Ectodermal cell (in vitro differentiated cells): ENCODE measurements at regions not wholly inside any gene's neighbourhood (a gene's known extent, or its start where the extent isn't known, plus 50 kb on each side); places are given as distances from the start of the nearest gene placed in this dataset.

Experiments
- H3K27ac ChIP-seq: 2 replicates; pipeline ENCODE4 v1.7.0; 2013; ENCODE audit warnings: mild to moderate bottlenecking, low read depth, low read length; ENCODE audit not compliant: insufficient read depth, poor library complexity, severe bottlenecking
- H3K27me3 ChIP-seq: 2 replicates; pipeline ENCODE4 v1.7.0; 2013; ENCODE audit warnings: mild to moderate bottlenecking, low read length; ENCODE audit not compliant: insufficient read depth, control insufficient read depth, poor library complexity, severe bottlenecking
- H3K36me3 ChIP-seq: one replicate; pipeline ENCODE4 v1.7.0; 2013; ENCODE audit warnings: low read length; ENCODE audit not compliant: control insufficient read depth, insufficient read depth
- H3K4me1 ChIP-seq: one replicate; pipeline ENCODE4 v1.7.0; 2013; ENCODE audit warnings: low read length; ENCODE audit not compliant: control insufficient read depth, insufficient read depth
- H3K4me3 ChIP-seq: 2 replicates; pipeline ENCODE4 v1.7.0; 2013; ENCODE audit warnings: low read depth, low read length, control low read depth; ENCODE audit not compliant: insufficient read depth
- H3K9me3 ChIP-seq: 2 replicates; pipeline ENCODE4 v1.7.0; 2013; ENCODE audit warnings: mild to moderate bottlenecking, low read length, moderate library complexity; ENCODE audit not compliant: control insufficient read depth
- WGBS, 2 experiments: methylation state at CpG; one replicate each; pipeline ENCODE4 v1.1.7; 2013; ENCODE audit warnings: missing lambda C conversion rate in 2 of 2; 5-methylcytosine and 5-hydroxymethylcytosine counted together

DNA sequence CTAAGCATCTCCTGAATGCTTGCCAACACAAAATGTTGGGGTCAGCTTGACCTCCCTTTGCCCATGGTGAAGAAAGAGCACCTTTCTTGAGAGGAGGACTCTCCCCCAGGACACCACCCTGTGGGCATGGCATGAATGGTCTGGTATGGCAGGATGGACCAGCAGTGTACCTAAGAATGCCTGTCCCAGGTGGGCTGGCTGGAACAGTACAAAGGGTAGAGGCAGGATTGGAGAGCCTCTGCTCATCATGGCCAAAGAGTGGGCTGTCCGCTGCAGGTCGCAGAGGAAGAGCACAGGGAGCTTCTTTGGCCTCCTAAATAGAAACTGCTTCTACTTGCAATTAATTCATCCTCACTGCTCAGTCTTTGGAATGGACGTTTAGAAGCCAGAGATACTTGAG lies 131.6 kb upstream of the OSMR start:
- Histone ChIP-seq H3K27ac (no peak overlapping the region), H3K4me1 (no peaks in the 10 kb centered on the region), H3K4me3 (no peak overlapping the region), H3K9me3 (no peaks in the 10 kb centered on the region), H3K36me3 (no peaks in the 10 kb centered on the region), H3K27me3 (no peaks in the 10 kb centered on the region)
- 93 to 98% methylated on average over 3 of the region's 3 CpGs for WGBS, 2 experiments

DNA sequence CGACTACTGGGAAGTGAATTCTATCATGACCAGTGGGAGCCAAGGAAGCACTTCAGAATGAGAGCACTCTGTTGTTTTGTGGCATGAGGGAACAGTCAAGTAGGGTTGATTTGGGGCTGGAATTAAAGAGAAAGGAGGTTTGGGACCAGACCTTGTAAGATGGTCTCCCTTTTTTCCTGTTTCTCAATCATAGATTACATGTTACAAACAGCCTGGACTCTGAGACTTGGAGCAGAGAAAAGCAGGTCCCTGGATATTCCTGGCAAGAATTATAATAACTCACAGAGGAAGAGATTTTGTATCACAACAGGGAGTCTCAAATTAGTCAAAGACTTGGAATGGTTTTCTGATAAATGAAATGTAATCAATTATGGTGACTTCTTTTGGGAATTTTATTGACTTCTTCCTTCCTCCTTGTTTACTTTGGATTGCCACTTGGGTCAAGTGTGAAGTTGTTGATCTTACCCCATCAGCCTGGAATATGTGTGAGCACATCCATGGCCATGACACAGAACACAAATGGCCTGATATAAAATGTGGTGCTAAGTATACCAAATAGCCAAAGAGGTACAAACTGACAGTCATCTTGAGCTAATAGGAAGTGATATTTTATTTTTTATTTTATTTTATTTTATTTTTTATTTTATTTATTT lies 131.0 kb upstream of the OSMR start:
- no peaks in the 10 kb centered on the region for H3K27me3 ChIP-seq
- H3K4me3 ChIP-seq = no peak overlapping the region
- no peaks in the 10 kb centered on the region for H3K36me3 ChIP-seq
- 73 to 76% methylated on average over 1 of the region's 1 CpG for WGBS, 2 experiments
- no peaks in the 10 kb centered on the region for H3K4me1 ChIP-seq
- H3K27ac ChIP-seq = no peak overlapping the region
- H3K9me3 ChIP-seq = no peaks in the 10 kb centered on the region

DNA sequence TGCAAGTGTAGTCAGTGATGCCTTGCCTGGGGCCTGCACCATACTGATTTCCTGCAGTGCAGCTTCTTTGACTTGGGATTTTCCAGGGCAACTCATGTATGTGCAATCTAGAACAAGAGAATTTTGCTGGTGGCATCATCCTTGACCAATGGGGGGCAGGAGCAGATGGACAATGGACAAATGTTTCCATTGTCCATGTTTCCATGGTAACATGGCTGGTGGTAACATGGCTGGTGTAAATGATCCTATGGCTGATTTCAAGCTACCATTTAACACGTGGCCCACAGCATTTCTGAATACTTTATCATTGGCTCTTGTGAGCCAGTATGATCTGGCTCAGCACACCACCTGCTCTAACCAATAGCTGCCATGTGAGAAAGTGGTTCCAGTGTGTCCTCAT lies 130.1 kb upstream of the OSMR start:
- Histone ChIP-seq H3K27me3 (no peaks in the 10 kb centered on the region), H3K36me3 (no peaks in the 10 kb centered on the region), H3K4me3 (no peak overlapping the region), H3K9me3 (no peaks in the 10 kb centered on the region), H3K4me1 (no peaks in the 10 kb centered on the region), H3K27ac (peak overlapping the region; percentile 57)
- 84 to 92% methylated on average over 1 of the region's 1 CpG for WGBS, 2 experiments

DNA sequence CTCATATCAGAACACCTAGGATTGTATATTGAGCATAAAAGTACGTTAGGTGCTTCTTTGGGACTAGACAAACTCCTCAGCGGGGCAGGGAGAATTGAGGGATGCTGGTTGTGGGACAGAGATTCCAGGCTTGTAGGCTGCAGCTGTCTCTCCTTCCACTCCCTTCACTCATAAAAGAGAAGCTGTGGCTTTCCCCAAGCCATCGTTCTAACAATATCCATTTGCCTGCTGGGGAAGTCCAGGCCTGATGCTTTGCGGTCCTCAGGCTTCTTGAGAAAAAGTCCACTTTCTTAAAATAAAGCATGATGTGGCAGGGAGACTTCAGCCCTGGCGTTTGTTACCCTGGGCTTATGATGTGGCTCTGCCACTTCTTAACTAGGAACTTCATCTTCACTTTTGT lies 129.3 kb upstream of the OSMR start:
- Histone ChIP-seq H3K4me3 (no peak overlapping the region), H3K27ac (no peak overlapping the region), H3K4me1 (no peaks in the 10 kb centered on the region), H3K9me3 (no peaks in the 10 kb centered on the region), H3K27me3 (no peaks in the 10 kb centered on the region), H3K36me3 (no peaks in the 10 kb centered on the region)
- WGBS, 2 experiments = 72 to 78% methylated on average over 5 of the region's 5 CpGs

DNA sequence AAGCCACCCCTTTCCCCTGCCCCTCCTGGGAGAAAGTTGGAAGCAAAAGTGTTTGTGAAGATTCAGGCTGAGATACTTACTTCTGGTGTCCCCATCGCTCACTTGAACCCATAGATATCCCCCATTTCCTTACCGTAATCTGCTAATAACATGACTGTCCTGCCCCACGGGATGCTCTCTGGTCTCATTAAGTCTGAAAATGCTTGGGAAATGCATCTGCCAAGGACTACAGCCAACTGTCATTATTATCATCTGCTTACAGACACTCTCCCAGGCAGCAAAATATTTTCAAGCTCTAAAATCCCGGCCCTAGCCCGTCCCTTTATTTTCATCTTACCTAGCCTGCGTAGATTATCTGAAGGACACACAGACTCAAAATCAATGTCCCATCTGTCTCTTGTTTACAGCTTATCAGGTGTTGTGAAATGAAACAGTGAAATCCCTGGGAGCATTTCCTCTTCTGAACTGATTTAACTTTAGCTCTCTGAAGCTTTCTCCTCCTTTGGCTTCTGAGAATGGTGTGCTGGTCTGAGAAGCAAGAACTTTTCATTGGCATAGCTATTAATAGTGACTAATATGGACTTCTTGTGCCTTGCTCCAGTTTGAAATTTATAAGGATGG lies 126.9 kb upstream of the OSMR start:
- H3K36me3 ChIP-seq = no peaks in the 10 kb centered on the region
- H3K27me3 ChIP-seq = no peaks in the 10 kb centered on the region
- 94 to 97% methylated on average over 6 of the region's 6 CpGs for WGBS, 2 experiments
- H3K4me1 ChIP-seq = peaks cover 3% of the 10 kb centered on the region
- no peaks in the 10 kb centered on the region for H3K9me3 ChIP-seq
- H3K27ac ChIP-seq = no peak overlapping the region
- H3K4me3 ChIP-seq = no peak overlapping the region

DNA sequence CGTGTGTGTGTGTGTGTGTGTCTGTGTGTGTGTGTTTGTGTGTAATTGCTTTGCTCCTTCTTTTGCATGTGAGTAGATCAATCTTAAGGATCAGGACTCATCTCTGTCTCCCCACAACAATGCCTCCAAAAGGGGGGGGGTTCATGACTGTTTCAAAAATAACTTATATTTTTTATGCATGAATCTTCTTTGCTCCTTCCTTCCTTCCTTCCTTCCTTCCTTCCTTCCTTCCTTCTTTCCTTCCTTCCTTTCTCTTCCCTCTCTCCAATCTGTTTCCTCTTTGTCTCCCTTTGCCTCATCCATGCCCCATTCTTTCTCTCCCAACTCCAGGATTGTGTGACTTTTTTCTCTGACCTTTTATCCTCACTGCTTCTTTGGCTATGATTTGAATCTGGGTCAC lies 126.4 kb upstream of the OSMR start:
- 100% methylated on average over 1 of the region's 1 CpG for WGBS, 2 experiments
- no peak overlapping the region for H3K27ac ChIP-seq
- H3K27me3 ChIP-seq = no peaks in the 10 kb centered on the region
- H3K4me1 ChIP-seq = peaks cover 8% of the 10 kb centered on the region
- no peaks in the 10 kb centered on the region for H3K9me3 ChIP-seq
- H3K4me3 ChIP-seq = no peak overlapping the region
- H3K36me3 ChIP-seq = no peaks in the 10 kb centered on the region

DNA sequence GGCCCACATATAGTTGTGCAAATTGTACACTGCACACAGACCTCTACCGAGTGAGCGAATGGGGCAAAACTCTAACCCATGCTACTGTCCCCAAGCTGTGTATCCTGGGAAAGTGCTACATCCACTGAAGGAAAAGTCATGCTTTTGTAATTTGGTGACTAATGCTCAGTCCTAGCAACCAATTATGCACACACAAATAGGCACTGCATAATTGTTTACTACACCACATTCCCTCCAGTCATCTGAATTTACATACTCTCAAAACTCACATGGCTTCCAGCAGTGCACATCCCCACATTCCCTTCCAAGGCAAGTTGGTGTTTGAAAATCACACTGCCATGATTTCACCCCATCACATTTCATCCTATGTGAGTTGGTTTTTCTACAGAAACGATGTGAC lies 125.9 kb upstream of the OSMR start:
- Histone ChIP-seq H3K27ac (no peak overlapping the region), H3K36me3 (no peaks in the 10 kb centered on the region), H3K27me3 (no peaks in the 10 kb centered on the region), H3K9me3 (no peaks in the 10 kb centered on the region), H3K4me1 (peaks cover 13% of the 10 kb centered on the region), H3K4me3 (no peak overlapping the region)
- WGBS, 2 experiments = 90 to 92% methylated on average over 2 to 3 of the region's 3 CpGs

DNA sequence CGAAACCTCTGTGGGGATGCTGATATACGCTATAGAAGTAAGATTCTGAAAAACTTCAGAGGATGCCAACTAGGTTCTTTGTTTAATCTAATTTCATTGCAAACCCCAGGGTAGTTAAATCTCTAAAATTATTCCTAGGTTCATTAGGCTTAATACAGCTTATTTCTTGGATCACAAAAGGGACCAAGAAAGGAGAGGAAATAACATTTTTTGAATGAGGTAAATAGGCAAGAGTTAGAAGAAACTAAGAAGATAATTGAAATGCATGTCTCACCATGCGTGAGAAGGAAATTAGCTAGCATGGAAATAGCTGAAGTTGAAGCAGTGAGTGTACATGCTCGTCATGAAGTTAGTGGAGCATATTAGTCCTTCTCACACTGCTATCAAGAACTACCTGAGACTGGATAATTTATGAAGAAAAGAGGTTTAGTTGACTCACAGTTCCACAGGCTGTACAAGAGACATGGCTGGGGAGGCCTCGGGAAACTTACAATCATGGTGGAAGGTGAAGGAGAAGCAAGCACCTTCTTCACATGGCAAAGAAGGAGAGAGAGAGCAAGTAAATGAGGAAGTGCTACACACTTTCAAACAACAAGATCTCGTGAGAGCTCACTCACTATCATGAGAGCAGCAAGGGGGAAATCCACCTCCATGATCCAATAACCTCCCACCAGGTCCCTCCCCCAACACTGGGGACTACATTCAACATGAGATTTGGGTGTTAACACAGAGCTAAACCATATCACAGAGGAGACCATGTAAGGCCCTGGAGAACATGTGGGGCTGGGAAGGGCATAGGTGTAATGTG lies 125.1 kb upstream of the OSMR start:
- Histone ChIP-seq H3K27me3 (no peaks in the 10 kb centered on the region), H3K4me1 (peaks cover 22% of the 10 kb centered on the region), H3K9me3 (no peaks in the 10 kb centered on the region), H3K36me3 (no peaks in the 10 kb centered on the region), H3K27ac (no peak overlapping the region), H3K4me3 (no peak overlapping the region)
- WGBS, 2 experiments = 93 to 95% methylated on average over 6 of the region's 6 CpGs

DNA sequence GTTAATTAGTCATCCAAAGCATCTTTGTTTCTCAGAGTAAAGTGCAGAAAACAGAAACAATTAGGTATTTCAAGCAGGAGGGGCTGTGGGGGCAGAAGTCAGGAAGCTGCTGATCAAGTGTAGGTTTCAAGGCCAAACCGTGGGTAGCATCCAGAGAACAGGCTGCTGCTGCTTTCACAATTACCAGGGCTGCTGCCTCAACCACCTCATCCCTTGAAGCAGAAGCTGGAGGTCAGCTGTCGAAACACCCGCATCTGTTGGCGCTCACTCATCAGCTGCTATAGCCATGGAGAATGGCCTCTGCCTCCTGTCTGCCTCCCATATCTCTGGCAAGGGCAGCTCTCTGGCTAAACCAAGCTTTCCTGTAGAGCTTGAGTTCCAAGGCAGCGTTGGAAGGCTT lies 122.9 kb upstream of the OSMR start:
- peaks cover 31% of the 10 kb centered on the region for H3K4me1 ChIP-seq
- WGBS, 2 experiments = 84% methylated on average over 5 of the region's 5 CpGs
- no peaks in the 10 kb centered on the region for H3K9me3 ChIP-seq

DNA sequence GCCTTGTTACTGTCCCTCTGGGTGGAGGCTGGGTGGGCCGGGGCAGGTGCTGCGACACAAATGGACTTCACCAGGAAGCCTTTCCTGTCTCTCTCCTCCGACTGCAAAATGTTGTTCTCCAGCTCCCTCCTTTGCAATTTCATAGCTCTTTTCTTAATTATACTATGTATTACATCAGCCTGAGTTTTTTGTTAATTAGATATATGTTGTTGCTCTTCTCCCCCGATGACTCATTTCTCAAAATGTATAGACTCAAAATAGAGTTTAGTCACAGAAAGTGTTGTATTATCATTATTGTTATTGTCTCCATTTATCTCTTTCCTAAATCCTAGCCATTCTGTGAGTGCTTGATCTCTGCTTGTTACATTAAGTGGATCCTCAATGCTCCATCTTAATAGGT lies 122.4 kb upstream of the OSMR start:
- H3K9me3 ChIP-seq = no peaks in the 10 kb centered on the region
- no peak overlapping the region for H3K4me3 ChIP-seq
- no peaks in the 10 kb centered on the region for H3K27me3 ChIP-seq
- peaks cover 32% of the 10 kb centered on the region for H3K4me1 ChIP-seq
- H3K36me3 ChIP-seq = no peaks in the 10 kb centered on the region
- H3K27ac ChIP-seq = no peak overlapping the region
- 97 to 100% methylated on average over 3 of the region's 4 CpGs for WGBS, 2 experiments

More for the DNA sequence above, 122.9 kb upstream of the OSMR start:
- H3K27ac ChIP-seq = no peak overlapping the region
- H3K36me3 ChIP-seq = no peaks in the 10 kb centered on the region
- no peaks in the 10 kb centered on the region for H3K27me3 ChIP-seq
- no peak overlapping the region for H3K4me3 ChIP-seq
